ENCODE measurements at regions not wholly inside any gene's neighbourhood (a gene's known extent, or its start where the extent isn't known, plus 50 kb on each side); places are given as distances from the start of the nearest gene placed in this dataset.

DNA sequence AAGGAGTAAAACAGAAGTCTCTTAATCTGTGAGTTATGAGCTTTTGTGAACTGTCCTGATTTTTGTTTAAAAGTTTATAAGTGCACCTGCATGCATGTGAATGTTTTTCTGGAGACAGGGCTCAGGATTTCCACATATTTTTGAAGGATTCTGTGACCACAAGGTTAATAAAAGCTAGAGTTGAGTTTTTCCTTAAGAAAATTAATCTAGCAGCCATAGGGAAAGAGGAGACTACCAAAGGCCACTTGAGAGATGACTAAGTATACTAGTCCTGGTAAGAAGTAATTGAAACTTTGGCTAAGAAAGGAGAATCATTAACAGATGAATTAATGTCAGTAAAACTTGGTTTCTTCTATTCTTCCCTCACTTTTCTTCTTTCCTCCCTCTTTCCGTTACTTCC lies 176.8 kb upstream of the EPHA3 start:
- Histone ChIP-seq H3K4me2 (ENCODE audit: low read length) (no peak overlapping the region), H3K9me3 (ENCODE audit: insufficient read depth, low read length) (no peaks in the 10 kb centered on the region), H2AFZ (ENCODE audit: low read depth, low read length) (no peak overlapping the region), H3K27me3 (ENCODE audit: low read depth, low read length) (no peaks in the 10 kb centered on the region), H3K4me3 (ENCODE audit: low read length) (no peak overlapping the region), H3K36me3 (replicated peaks; ENCODE audit: low read depth, low read length) (no peaks in the 10 kb centered on the region), H4K20me1 (ENCODE audit: insufficient read depth, low read length) (no peaks in the 10 kb centered on the region), H3K4me1 (ENCODE audit: low read length) (no peaks in the 10 kb centered on the region), H3K27ac (ENCODE audit: low read length) (no peak overlapping the region), H3K9ac (ENCODE audit: low read length) (no peak overlapping the region), H3K79me2 (ENCODE audit: low read length) (no peaks in the 10 kb centered on the region)
- no peak for TF ChIP-seq EZH2phosphoT487 (IDR thresholded peaks at IDR 0.05; ENCODE audit: low read depth)
- TF ChIP-seq, protein P1, sequence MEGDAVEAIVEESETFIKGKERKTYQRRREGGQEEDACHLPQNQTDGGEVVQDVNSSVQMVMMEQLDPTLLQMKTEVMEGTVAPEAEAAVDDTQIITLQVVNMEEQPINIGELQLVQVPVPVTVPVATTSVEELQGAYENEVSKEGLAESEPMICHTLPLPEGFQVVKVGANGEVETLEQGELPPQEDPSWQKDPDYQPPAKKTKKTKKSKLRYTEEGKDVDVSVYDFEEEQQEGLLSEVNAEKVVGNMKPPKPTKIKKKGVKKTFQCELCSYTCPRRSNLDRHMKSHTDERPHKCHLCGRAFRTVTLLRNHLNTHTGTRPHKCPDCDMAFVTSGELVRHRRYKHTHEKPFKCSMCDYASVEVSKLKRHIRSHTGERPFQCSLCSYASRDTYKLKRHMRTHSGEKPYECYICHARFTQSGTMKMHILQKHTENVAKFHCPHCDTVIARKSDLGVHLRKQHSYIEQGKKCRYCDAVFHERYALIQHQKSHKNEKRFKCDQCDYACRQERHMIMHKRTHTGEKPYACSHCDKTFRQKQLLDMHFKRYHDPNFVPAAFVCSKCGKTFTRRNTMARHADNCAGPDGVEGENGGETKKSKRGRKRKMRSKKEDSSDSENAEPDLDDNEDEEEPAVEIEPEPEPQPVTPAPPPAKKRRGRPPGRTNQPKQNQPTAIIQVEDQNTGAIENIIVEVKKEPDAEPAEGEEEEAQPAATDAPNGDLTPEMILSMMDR (IDR thresholded peaks at IDR 0.05; ENCODE audit: low read depth, low read length), result no peak

DNA sequence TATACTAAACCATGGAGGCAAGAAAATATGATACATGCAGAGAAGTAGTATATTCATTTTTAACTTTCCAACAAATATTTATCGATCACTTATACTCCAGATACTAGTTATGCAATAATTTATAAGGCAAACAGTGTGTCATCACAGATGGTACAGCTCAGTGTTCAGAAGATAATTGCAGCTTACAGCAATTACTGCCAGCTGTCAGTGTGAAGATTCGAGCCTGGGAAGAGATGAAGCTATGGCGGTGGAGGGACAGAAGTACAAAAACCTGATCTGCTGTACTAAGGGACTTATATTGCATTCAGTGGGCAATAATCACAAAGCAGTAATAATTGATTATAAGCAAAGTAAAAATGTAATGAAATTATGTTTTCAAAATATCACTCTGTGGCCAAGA lies 170.6 kb upstream of the EPHA3 start:
- no peak overlapping the region for H3K4me3 ChIP-seq (ENCODE audit: low read length)
- no peaks in the 10 kb centered on the region for H3K36me3 ChIP-seq (replicated peaks; ENCODE audit: low read depth, low read length)
- H3K4me2 ChIP-seq (ENCODE audit: low read length), result no peak overlapping the region
- H4K20me1 ChIP-seq (ENCODE audit: insufficient read depth, low read length), result no peaks in the 10 kb centered on the region
- no peak overlapping the region for H3K27ac ChIP-seq (ENCODE audit: low read length)
- TF ChIP-seq, protein P1 (IDR thresholded peaks at IDR 0.05; ENCODE audit: low read depth, low read length), result no peak
- no peak for TF ChIP-seq EZH2phosphoT487 (IDR thresholded peaks at IDR 0.05; ENCODE audit: low read depth)
- H3K27me3 ChIP-seq (ENCODE audit: low read depth, low read length), result no peaks in the 10 kb centered on the region
- H3K4me1 ChIP-seq (ENCODE audit: low read length), result no peaks in the 10 kb centered on the region
- H3K79me2 ChIP-seq (ENCODE audit: low read length), result no peaks in the 10 kb centered on the region
- H3K9ac ChIP-seq (ENCODE audit: low read length), result no peak overlapping the region
- no peak overlapping the region for H2AFZ ChIP-seq (ENCODE audit: low read depth, low read length)
- H3K9me3 ChIP-seq (ENCODE audit: insufficient read depth, low read length), result no peaks in the 10 kb centered on the region

DNA sequence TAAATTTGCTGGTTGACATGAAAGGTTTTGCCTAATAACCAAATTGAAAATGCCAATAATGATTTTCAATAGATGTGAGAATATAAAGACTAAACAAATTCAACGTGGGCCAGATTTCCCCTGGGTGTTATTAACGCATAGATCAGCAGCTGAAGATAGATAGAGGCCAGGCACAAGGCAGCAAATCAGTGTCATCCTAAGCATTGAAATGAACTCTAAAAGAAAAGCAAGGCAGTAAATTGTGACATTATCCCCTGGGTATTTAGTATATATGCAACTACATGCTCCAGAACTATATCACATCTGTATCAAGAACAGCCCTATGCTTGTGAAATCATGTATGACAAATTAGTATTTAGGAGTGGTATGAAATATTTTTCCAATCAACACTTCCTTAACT lies 167.1 kb upstream of the EPHA3 start:
- Histone ChIP-seq H3K4me1 (ENCODE audit: low read length) (no peaks in the 10 kb centered on the region), H3K27ac (ENCODE audit: low read length) (no peak overlapping the region), H3K79me2 (ENCODE audit: low read length) (no peaks in the 10 kb centered on the region), H3K9ac (ENCODE audit: low read length) (no peak overlapping the region), H3K4me3 (ENCODE audit: low read length) (no peak overlapping the region), H3K9me3 (ENCODE audit: insufficient read depth, low read length) (no peaks in the 10 kb centered on the region), H3K4me2 (ENCODE audit: low read length) (no peak overlapping the region), H4K20me1 (ENCODE audit: insufficient read depth, low read length) (no peaks in the 10 kb centered on the region), H3K27me3 (ENCODE audit: low read depth, low read length) (no peaks in the 10 kb centered on the region), H2AFZ (ENCODE audit: low read depth, low read length) (no peak overlapping the region), H3K36me3 (replicated peaks; ENCODE audit: low read depth, low read length) (no peaks in the 10 kb centered on the region)
- TF ChIP-seq, protein P1 (IDR thresholded peaks at IDR 0.05; ENCODE audit: low read depth, low read length), result no peak
- no peak for TF ChIP-seq EZH2phosphoT487 (IDR thresholded peaks at IDR 0.05; ENCODE audit: low read depth)

DNA sequence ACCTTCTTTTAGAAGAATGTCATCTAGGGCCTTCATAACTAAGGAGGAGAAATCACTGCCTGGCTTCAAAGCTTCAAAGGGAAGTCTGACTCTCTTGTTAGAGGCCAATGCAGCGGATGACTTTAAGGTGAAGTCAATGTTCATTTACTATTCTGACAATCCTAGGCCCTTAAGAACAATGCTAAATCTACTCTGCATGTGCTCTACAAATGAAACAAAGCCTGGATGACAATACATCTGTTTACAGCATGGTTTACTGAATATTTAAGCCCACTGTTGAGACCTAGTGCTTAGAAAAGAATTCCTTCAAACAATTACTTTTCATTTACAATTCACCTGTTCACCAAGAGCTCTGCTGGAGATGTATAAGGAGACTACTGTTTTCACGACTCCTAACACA lies 160.4 kb upstream of the EPHA3 start:
- no peaks in the 10 kb centered on the region for H4K20me1 ChIP-seq (ENCODE audit: insufficient read depth, low read length)
- H3K27me3 ChIP-seq (ENCODE audit: low read depth, low read length), result no peaks in the 10 kb centered on the region
- no peaks in the 10 kb centered on the region for H3K36me3 ChIP-seq (replicated peaks; ENCODE audit: low read depth, low read length)
- H3K4me1 ChIP-seq (ENCODE audit: low read length), result no peaks in the 10 kb centered on the region
- no peaks in the 10 kb centered on the region for H3K9me3 ChIP-seq (ENCODE audit: insufficient read depth, low read length)
- H3K9ac ChIP-seq (ENCODE audit: low read length), result no peak overlapping the region
- H3K27ac ChIP-seq (ENCODE audit: low read length), result no peak overlapping the region
- H3K4me3 ChIP-seq (ENCODE audit: low read length), result no peak overlapping the region
- H3K4me2 ChIP-seq (ENCODE audit: low read length), result no peak overlapping the region
- TF ChIP-seq, protein P1 (IDR thresholded peaks at IDR 0.05; ENCODE audit: low read depth, low read length), result no peak
- TF ChIP-seq EZH2phosphoT487 (IDR thresholded peaks at IDR 0.05; ENCODE audit: low read depth), result no peak
- H3K79me2 ChIP-seq (ENCODE audit: low read length), result no peaks in the 10 kb centered on the region
- no peak overlapping the region for H2AFZ ChIP-seq (ENCODE audit: low read depth, low read length)

Data from OCI-LY3 (cell line).